Calu3 (cell line): ENCODE measurements at regions not wholly inside any gene's neighbourhood (a gene's known extent, or its start where the extent isn't known, plus 50 kb on each side); places are given as distances from the start of the nearest gene placed in this dataset.

Experiments
- BruUV-seq: library from RNA; stranded (reverse); fragments of 400-500 nt; replicated peaks from 2 replicates; lab custom pipeline; 2021; lab: Mats Ljungman, UMichigan
- CTCF ChIA-PET: fragments of 300-600 bp; sonication (Branson Sonifier 250); formaldehyde crosslinking; loops from one replicate; lab custom pipeline; 2022; ENCODE audit warnings: antibody characterized with exemption; lab: Charles Lee
- DNase-seq: peaks from one replicate; pipeline ENCODE4 v3.0.0; 2022
- H3K27ac Mint-ChIP-seq: one replicate; pipeline ENCODE4 v1.8.0; 2022; ENCODE audit warnings: mixed read lengths; ENCODE audit not compliant: unreplicated experiment
- H3K27me3 Mint-ChIP-seq: one replicate; pipeline ENCODE4 v1.8.0; 2022; ENCODE audit warnings: mixed read lengths; ENCODE audit not compliant: unreplicated experiment
- H3K36me3 Mint-ChIP-seq: one replicate; pipeline ENCODE4 v1.8.0; 2022; ENCODE audit warnings: mild to moderate bottlenecking, moderate library complexity, mixed read lengths; ENCODE audit not compliant: insufficient read depth, unreplicated experiment
- H3K4me1 Mint-ChIP-seq: one replicate; pipeline ENCODE4 v1.8.0; 2022; ENCODE audit warnings: mild to moderate bottlenecking, low read depth, mixed read lengths; ENCODE audit not compliant: unreplicated experiment
- H3K4me3 Mint-ChIP-seq: one replicate; pipeline ENCODE4 v1.8.0; 2022; ENCODE audit warnings: mild to moderate bottlenecking, low read depth, moderate library complexity, mixed read lengths; ENCODE audit not compliant: unreplicated experiment
- H3K9me3 Mint-ChIP-seq: one replicate; pipeline ENCODE4 v1.8.0; 2022; ENCODE audit warnings: low read depth, mixed read lengths; ENCODE audit not compliant: unreplicated experiment
- intact Hi-C: fragments of 100-400 bp; cut with micrococcal nuclease; formaldehyde crosslinking; loops from one replicate; pipeline ENCODE4 v1.10.0; 2022; ENCODE audit not compliant: unreplicated experiment
- TF ChIP-seq, protein P1 (sequence below): fragments of 200-600 bp; IDR thresholded peaks from one replicate; pipeline ENCODE4 v1.8.0; 2022; ENCODE audit warnings: antibody characterized with exemption; ENCODE audit not compliant: unreplicated experiment

DNA sequence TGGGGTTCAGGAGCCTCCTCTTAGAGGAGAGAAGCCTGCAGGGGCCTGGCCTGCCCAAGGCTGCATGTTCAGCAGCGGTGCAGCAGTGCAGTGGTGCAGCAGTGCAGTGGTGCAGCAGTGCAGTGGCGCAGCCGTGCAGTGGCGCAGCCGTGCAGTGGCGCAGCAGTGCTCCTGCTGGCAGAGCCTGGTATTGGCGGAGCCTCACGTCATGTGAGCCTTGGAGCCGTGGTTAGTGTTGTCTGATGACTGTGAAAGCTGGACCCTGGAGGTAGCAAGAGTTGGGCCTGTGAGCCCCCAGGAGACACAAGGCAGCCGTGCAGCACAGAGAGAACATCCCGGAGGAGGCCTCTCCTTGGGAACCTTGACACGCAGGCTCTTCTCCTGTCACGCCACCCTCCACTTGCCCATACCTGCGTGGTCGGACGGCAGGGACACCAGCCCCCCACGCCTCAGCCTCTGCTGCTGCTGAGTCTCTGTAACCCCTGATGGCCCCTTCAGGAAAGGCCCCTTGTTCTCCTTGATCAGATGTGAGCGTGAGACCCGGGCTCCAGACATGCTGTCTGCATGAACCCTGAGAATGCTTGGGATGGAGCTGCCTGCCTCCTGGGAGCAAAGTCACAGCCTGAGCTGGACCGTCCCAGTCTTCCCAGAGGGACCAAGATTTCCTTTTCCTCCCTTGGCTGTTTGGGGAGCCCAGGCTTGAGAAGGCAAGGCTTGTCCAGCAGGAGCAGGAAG is 193.7 kb downstream of the KIF26A start:
- Mint-ChIP-seq H3K36me3 (no peaks in the 10 kb centered on the region), H3K4me3 (no peak overlapping the region), H3K9me3 (peaks cover 3% of the 10 kb centered on the region), H3K27me3 (peaks cover 52% of the 10 kb centered on the region), H3K4me1 (no peaks in the 10 kb centered on the region), H3K27ac (no peak overlapping the region)
- CTCF ChIA-PET: no interaction called here
- DNase-seq: no peak
- intact Hi-C loops: no loop called here
- no TSS peak for BruUV-seq
- TF ChIP-seq, protein P1, sequence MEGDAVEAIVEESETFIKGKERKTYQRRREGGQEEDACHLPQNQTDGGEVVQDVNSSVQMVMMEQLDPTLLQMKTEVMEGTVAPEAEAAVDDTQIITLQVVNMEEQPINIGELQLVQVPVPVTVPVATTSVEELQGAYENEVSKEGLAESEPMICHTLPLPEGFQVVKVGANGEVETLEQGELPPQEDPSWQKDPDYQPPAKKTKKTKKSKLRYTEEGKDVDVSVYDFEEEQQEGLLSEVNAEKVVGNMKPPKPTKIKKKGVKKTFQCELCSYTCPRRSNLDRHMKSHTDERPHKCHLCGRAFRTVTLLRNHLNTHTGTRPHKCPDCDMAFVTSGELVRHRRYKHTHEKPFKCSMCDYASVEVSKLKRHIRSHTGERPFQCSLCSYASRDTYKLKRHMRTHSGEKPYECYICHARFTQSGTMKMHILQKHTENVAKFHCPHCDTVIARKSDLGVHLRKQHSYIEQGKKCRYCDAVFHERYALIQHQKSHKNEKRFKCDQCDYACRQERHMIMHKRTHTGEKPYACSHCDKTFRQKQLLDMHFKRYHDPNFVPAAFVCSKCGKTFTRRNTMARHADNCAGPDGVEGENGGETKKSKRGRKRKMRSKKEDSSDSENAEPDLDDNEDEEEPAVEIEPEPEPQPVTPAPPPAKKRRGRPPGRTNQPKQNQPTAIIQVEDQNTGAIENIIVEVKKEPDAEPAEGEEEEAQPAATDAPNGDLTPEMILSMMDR: no peak

DNA sequence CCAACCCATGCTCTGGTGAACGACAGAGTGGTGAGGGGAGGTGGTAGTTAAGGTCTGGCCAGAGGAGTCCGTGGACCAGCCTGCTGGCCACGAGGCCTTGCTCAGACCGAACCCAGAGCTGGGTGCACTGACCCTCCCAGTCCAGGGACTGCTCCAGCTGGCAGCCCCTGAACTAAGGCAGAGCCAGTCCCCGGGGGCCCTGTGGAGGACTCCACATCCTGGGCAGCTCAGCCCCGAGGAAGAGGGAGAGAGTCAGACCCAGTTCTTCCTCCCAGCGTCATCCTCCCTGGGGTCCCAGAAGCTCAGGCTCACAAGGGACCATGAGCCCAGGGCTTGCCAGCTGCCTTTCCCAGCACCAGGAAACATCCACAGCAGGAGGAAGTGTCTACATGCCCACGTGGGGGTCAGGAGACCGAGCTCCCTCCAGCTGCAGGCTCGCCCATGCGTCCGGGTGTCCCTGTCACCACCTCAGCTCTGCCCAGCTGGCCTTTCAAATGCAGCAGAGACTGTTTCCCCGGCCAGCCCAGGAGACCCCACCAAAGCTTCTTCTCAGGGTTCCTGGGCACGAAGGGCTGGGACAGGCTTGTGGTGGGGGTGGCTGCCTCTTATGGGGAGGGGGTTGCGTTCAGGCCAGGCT is 194.4 kb downstream of the KIF26A start:
- no peak overlapping the region for H3K4me3 Mint-ChIP-seq
- H3K27me3 Mint-ChIP-seq: peaks cover 57% of the 10 kb centered on the region
- intact Hi-C loops: no loop called here
- H3K36me3 Mint-ChIP-seq: no peaks in the 10 kb centered on the region
- no peak for DNase-seq
- peaks cover 3% of the 10 kb centered on the region for H3K9me3 Mint-ChIP-seq
- CTCF ChIA-PET: no interaction called here
- no peaks in the 10 kb centered on the region for H3K4me1 Mint-ChIP-seq
- H3K27ac Mint-ChIP-seq: no peak overlapping the region
- TF ChIP-seq, protein P1: no peak
- BruUV-seq: no TSS peak

DNA sequence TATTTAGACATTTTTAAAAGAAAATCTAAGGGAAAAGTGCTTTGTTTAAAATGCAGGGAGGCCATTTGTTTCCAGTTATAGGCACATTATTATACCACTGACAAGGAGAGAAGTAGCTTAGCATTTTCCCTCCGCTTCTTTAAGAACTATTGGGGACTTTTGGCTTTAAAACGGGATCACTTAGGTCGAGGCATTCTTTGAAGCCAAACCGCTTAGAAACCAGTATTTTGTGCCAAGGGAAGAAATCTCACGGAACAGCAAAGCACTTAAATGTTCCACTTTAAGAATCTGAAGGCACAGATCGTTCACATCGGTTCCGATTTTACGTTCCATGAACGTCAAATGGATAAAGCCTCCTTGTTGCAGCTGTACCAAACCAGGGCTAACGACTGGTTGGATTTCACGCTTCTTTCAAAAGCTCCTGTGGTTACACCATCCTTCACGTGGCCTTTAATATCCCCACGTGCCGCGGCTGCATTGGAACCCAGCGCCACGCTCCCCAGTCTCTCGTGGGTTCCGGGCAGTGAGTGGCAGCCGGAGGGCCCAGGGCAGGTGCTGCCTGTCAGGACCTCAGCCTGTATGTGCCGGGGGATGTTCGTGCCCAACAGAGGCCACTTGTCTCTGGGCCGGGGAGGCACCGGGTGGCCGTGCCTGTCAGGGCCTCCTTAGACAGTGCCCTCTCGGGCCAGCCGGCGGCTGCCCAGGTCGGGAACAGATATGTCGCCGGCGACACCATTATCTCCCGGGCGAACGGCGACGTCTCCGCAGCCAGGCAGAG is 195.4 kb downstream of the KIF26A start:
- peaks cover 10% of the 10 kb centered on the region for H3K9me3 Mint-ChIP-seq
- CTCF ChIA-PET: no interaction called here
- peaks cover 57% of the 10 kb centered on the region for H3K27me3 Mint-ChIP-seq
- H3K36me3 Mint-ChIP-seq: no peaks in the 10 kb centered on the region
- H3K4me3 Mint-ChIP-seq: no peak overlapping the region
- no peak for DNase-seq
- TF ChIP-seq, protein P1: no peak
- H3K4me1 Mint-ChIP-seq: no peaks in the 10 kb centered on the region
- H3K27ac Mint-ChIP-seq: no peak overlapping the region
- BruUV-seq: no TSS peak
- intact Hi-C loops: no loop called here

DNA sequence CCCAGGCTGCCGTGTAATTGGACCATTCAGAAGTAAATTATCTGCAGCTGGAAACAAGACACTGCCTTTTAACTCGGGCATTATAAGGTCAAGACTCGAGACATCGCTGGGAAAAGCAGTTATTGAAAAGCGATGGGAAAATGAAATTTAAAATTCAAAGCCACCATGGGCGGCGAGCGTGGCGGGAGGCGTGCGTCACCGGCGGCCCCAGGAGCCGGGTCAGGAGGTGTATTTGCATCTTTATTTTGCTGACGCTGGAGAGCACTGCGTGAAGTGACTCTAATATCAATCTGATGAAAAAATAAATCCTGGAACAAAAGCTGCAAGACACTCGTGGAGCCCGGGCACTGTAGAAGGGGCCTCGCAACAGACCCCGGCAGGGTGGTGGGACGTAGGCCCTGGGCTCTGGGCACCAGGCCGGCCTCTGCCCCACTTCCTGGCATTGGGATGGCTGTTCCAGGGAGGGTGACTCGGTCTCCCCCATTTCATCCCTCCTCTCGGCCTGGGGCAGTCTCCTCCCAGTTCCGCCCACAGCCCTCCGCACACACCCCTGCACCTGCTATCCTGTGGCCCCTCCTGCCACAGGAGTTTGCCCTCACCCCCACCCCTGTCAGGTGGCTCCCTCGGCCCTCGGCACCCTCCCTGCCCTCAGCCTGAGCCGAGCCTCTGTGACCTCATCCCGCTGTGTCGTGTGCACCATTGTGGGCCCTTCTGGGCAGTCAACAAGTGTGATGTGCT is 196.2 kb downstream of the KIF26A start:
- no peaks in the 10 kb centered on the region for H3K36me3 Mint-ChIP-seq
- BruUV-seq: no TSS peak
- no peak for DNase-seq
- H3K4me3 Mint-ChIP-seq: no peak overlapping the region
- intact Hi-C loops: no loop called here
- H3K9me3 Mint-ChIP-seq: peaks cover 10% of the 10 kb centered on the region
- no peaks in the 10 kb centered on the region for H3K4me1 Mint-ChIP-seq
- no peak overlapping the region for H3K27ac Mint-ChIP-seq
- CTCF ChIA-PET: no interaction called here
- peaks cover 64% of the 10 kb centered on the region for H3K27me3 Mint-ChIP-seq
- TF ChIP-seq, protein P1: no peak
